ENCODE measurements at regions not wholly inside any gene's neighbourhood (a gene's known extent, or its start where the extent isn't known, plus 50 kb on each side); places are given as distances from the start of the nearest gene placed in this dataset.

GRCh38 chr18:34115409-34116081 lies 109.2 kb downstream of the NOL4 start:
- no peak for TF ChIP-seq REST (IDR thresholded peaks at IDR 0.05; ENCODE audit: low read depth, low read length)
- TF ChIP-seq, protein P1, sequence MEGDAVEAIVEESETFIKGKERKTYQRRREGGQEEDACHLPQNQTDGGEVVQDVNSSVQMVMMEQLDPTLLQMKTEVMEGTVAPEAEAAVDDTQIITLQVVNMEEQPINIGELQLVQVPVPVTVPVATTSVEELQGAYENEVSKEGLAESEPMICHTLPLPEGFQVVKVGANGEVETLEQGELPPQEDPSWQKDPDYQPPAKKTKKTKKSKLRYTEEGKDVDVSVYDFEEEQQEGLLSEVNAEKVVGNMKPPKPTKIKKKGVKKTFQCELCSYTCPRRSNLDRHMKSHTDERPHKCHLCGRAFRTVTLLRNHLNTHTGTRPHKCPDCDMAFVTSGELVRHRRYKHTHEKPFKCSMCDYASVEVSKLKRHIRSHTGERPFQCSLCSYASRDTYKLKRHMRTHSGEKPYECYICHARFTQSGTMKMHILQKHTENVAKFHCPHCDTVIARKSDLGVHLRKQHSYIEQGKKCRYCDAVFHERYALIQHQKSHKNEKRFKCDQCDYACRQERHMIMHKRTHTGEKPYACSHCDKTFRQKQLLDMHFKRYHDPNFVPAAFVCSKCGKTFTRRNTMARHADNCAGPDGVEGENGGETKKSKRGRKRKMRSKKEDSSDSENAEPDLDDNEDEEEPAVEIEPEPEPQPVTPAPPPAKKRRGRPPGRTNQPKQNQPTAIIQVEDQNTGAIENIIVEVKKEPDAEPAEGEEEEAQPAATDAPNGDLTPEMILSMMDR (IDR thresholded peaks at IDR 0.05), result no peak
- no peak for TF ChIP-seq MAX (IDR thresholded peaks at IDR 0.05; ENCODE audit: low read depth)
- no peak for TF ChIP-seq FOXM1 (IDR thresholded peaks at IDR 0.05; ENCODE audit: low read depth)
- TF ChIP-seq RXRA (IDR thresholded peaks at IDR 0.05; ENCODE audit: borderline replicate concordance, low read depth), result no peak
- no peak for TF ChIP-seq EP300 (IDR thresholded peaks at IDR 0.05; ENCODE audit: borderline replicate concordance in 1 of 2, low read depth in 1 of 2, low read length in 1 of 2)
- no peak for TF ChIP-seq JUND (IDR thresholded peaks at IDR 0.05)
- no peak for TF ChIP-seq SIN3A (IDR thresholded peaks at IDR 0.05; ENCODE audit: borderline replicate concordance, low read depth, low read length)
- no peak for TF ChIP-seq YY1 (IDR thresholded peaks at IDR 0.05; ENCODE audit: low read depth)

All from SK-N-SH (cell line).